ENCODE measurements at regions not wholly inside any gene's neighbourhood (a gene's known extent, or its start where the extent isn't known, plus 50 kb on each side); places are given as distances from the start of the nearest gene placed in this dataset.

DNA sequence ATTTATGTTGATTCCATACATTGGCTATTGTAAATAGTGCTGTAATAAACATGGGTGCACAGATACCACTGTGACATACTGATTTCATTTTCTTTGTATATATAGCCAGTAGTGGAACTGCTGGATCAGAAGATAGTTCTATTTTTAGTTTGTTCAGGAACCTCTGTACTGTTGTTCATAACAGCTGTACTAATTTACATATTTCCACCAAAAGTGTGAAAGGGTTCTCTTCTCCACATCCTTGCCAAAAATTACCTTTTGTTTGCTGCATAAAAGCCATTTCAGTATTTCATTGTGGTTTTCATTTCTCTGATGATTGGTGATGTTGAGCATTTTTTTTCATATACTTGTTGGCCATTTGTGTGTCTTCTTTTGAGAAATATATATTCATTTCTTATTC lies 1962.1 kb downstream of the PCDH9 start:
- Histone ChIP-seq H3K27me3 (ENCODE audit: insufficient read depth, low read length, poor library complexity, severe bottlenecking) (no peaks in the 10 kb centered on the region), H3K4me3 (ENCODE audit: low read length, poor library complexity, severe bottlenecking) (no peak overlapping the region), H3K9me2 (replicated peaks; ENCODE audit: low read depth, low read length) (no peaks in the 10 kb centered on the region), H3K4me1 (ENCODE audit: insufficient read depth, low read length, poor library complexity, severe bottlenecking) (no peaks in the 10 kb centered on the region), H3K79me2 (ENCODE audit: insufficient read depth, low read length) (no peaks in the 10 kb centered on the region), H4K20me1 (ENCODE audit: insufficient read depth, low read length, poor library complexity, severe bottlenecking) (no peaks in the 10 kb centered on the region), H2AFZ (ENCODE audit: low read length) (no peak overlapping the region; the same call in 1 of the 2 replicates), H3F3A (ENCODE audit: low read depth) (no peaks in the 10 kb centered on the region), H3K36me3 (ENCODE audit: insufficient read depth, low read length) (no peaks in the 10 kb centered on the region), H3K9ac (ENCODE audit: low read depth, low read length, poor library complexity, severe bottlenecking) (no peak overlapping the region), H3K4me2 (ENCODE audit: low read depth, low read length, poor library complexity, severe bottlenecking) (no peak overlapping the region), H3K9me3 (ENCODE audit: insufficient read depth, low read depth, low read length) (0 out of 2 replicates have a peak, but pooled peaks cover 3% of the 10 kb centered on the region)
- TF ChIP-seq, protein P1, sequence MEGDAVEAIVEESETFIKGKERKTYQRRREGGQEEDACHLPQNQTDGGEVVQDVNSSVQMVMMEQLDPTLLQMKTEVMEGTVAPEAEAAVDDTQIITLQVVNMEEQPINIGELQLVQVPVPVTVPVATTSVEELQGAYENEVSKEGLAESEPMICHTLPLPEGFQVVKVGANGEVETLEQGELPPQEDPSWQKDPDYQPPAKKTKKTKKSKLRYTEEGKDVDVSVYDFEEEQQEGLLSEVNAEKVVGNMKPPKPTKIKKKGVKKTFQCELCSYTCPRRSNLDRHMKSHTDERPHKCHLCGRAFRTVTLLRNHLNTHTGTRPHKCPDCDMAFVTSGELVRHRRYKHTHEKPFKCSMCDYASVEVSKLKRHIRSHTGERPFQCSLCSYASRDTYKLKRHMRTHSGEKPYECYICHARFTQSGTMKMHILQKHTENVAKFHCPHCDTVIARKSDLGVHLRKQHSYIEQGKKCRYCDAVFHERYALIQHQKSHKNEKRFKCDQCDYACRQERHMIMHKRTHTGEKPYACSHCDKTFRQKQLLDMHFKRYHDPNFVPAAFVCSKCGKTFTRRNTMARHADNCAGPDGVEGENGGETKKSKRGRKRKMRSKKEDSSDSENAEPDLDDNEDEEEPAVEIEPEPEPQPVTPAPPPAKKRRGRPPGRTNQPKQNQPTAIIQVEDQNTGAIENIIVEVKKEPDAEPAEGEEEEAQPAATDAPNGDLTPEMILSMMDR (conservative IDR thresholded peaks at IDR 0.05; ENCODE audit: low read length): no peak
- no peak for TF ChIP-seq EZH2phosphoT487 (IDR thresholded peaks at IDR 0.05; ENCODE audit: borderline replicate concordance)

DNA sequence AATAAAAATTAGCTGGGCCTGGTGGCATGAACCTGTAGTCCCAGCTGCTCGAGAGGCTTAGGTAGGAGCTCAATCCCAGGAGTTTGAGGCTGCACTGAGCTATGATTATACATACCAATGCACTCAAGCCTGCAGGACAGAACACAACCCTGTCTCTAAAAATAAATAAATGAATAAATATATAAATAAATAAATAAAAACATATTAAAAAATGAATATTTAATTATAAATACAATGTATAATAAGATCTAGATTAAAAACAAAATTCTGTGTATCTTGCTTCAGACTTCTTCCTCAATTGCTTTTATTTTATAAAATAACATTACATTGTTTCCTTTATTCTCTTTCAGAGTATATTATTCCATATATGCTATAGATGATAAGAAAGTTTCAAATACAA lies 1964.1 kb downstream of the PCDH9 start:
- H3K79me2 ChIP-seq (ENCODE audit: insufficient read depth, low read length): no peaks in the 10 kb centered on the region

DNA sequence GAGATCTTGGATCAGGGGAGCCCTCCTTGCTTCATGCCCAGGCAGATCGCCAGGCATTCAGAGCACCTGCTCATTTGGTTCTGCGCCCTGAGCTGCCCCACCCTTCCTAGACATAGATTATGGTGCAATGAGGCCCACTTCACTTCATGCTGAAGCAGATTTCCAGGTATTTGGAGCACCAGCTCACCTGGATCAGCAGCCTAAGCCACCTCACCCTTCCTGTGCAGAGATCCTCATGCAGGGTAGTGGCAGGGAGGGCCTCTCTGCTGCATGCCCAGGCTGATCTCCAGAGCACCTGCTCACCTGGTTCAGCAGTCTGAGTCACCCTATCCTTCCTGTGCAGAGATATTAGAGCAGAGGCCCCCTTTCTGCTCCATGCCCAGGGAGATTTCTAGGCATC lies 1966.1 kb downstream of the PCDH9 start:
- Histone ChIP-seq H3K4me1 (ENCODE audit: insufficient read depth, low read length, poor library complexity, severe bottlenecking) (peaks cover 23% of the 10 kb centered on the region), H3K9me2 (replicated peaks; ENCODE audit: low read depth, low read length) (no peaks in the 10 kb centered on the region), H3K9ac (ENCODE audit: low read depth, low read length, poor library complexity, severe bottlenecking) (no peak overlapping the region), H3K36me3 (ENCODE audit: insufficient read depth, low read length) (no peaks in the 10 kb centered on the region), H3K4me2 (ENCODE audit: low read depth, low read length, poor library complexity, severe bottlenecking) (no peak overlapping the region), H3K79me2 (ENCODE audit: insufficient read depth, low read length) (no peaks in the 10 kb centered on the region), H3K9me3 (ENCODE audit: insufficient read depth, low read depth, low read length) (no peaks in the 10 kb centered on the region), H3K4me3 (ENCODE audit: low read length, poor library complexity, severe bottlenecking) (no peak overlapping the region), H4K20me1 (ENCODE audit: insufficient read depth, low read length, poor library complexity, severe bottlenecking) (no peaks in the 10 kb centered on the region), H2AFZ (ENCODE audit: low read length) (no peak overlapping the region), H3K27me3 (ENCODE audit: insufficient read depth, low read length, poor library complexity, severe bottlenecking) (no peaks in the 10 kb centered on the region), H3F3A (ENCODE audit: low read depth) (no peaks in the 10 kb centered on the region)
- no peak for TF ChIP-seq EZH2phosphoT487 (IDR thresholded peaks at IDR 0.05; ENCODE audit: borderline replicate concordance)
- TF ChIP-seq, protein P1 (conservative IDR thresholded peaks at IDR 0.05; ENCODE audit: low read length): no peak

More for the DNA sequence above, 1964.1 kb downstream of the PCDH9 start:
- TF ChIP-seq EZH2phosphoT487 (IDR thresholded peaks at IDR 0.05; ENCODE audit: borderline replicate concordance): no peak
- TF ChIP-seq, protein P1 (conservative IDR thresholded peaks at IDR 0.05; ENCODE audit: low read length): no peak
- H3K9me3 ChIP-seq (ENCODE audit: insufficient read depth, low read depth, low read length): no peaks in the 10 kb centered on the region
- H3K27me3 ChIP-seq (ENCODE audit: insufficient read depth, low read length, poor library complexity, severe bottlenecking): no peaks in the 10 kb centered on the region
- H3K9ac ChIP-seq (ENCODE audit: low read depth, low read length, poor library complexity, severe bottlenecking): no peak overlapping the region
- H2AFZ ChIP-seq (ENCODE audit: low read length): no peak overlapping the region
- H3K9me2 ChIP-seq (replicated peaks; ENCODE audit: low read depth, low read length): no peaks in the 10 kb centered on the region
- peaks cover 6% of the 10 kb centered on the region for H3K4me1 ChIP-seq (ENCODE audit: insufficient read depth, low read length, poor library complexity, severe bottlenecking)
- H3K4me2 ChIP-seq (ENCODE audit: low read depth, low read length, poor library complexity, severe bottlenecking): no peak overlapping the region
- no peaks in the 10 kb centered on the region for H4K20me1 ChIP-seq (ENCODE audit: insufficient read depth, low read length, poor library complexity, severe bottlenecking)
- H3F3A ChIP-seq (ENCODE audit: low read depth): no peaks in the 10 kb centered on the region
- H3K4me3 ChIP-seq (ENCODE audit: low read length, poor library complexity, severe bottlenecking): no peak overlapping the region
- H3K36me3 ChIP-seq (ENCODE audit: insufficient read depth, low read length): no peaks in the 10 kb centered on the region

Measured in Loucy (cell line).